ENCODE measurements at regions not wholly inside any gene's neighbourhood (a gene's known extent, or its start where the extent isn't known, plus 50 kb on each side); places are given as distances from the start of the nearest gene placed in this dataset.

GRCh38 chr2:67057123-67057522 lies 340.0 kb upstream of the ETAA1 start:
- H3K14ac ChIP-seq (ENCODE audit: insufficient read depth, low read length), result no peak overlapping the region
- H4K91ac ChIP-seq (ENCODE audit: insufficient read length, low read depth, low read length), result no peak overlapping the region
- no peak overlapping the region for H2BK15ac ChIP-seq (ENCODE audit: low read depth, low read length)
- H3K27ac ChIP-seq (ENCODE audit: insufficient read length, low read depth, low read length), result no peak overlapping the region
- H3K9me3 Mint-ChIP-seq, result no peaks in the 10 kb centered on the region; a peak in 2 of 5 replicates
- no peaks in the 10 kb centered on the region for H4K20me1 ChIP-seq (ENCODE audit: control insufficient read depth, insufficient read depth, insufficient read length)
- H3K27me3 Mint-ChIP-seq (ENCODE audit: low read depth), result no peaks in the 10 kb centered on the region
- H4K8ac ChIP-seq (replicated peaks; ENCODE audit: insufficient read length, low read depth, low read length), result no peak overlapping the region
- no peak for DNase-seq
- no peaks in the 10 kb centered on the region for H3K23me2 ChIP-seq (ENCODE audit: insufficient read length, low read depth, low read length, poor library complexity, severe bottlenecking)
- no peak overlapping the region for H2BK120ac ChIP-seq (ENCODE audit: low read depth, low read length, poor library complexity, severe bottlenecking)
- H3K18ac ChIP-seq (ENCODE audit: insufficient read length, low read depth, low read length), result no peak overlapping the region
- no peak overlapping the region for H3K23ac ChIP-seq (ENCODE audit: insufficient read length, low read depth, low read length)
- no peak overlapping the region for H2AK5ac ChIP-seq (ENCODE audit: insufficient read length, low read length)
- H3K36me3 Mint-ChIP-seq (ENCODE audit: insufficient read depth in 1 of 3, low read depth in 3 of 3), result no peaks in the 10 kb centered on the region
- no peaks in the 10 kb centered on the region for H3K4me1 Mint-ChIP-seq
- no peak overlapping the region for H2BK12ac ChIP-seq (ENCODE audit: insufficient read length, low read depth, low read length)
- no peak overlapping the region for H2BK5ac ChIP-seq (ENCODE audit: insufficient read length, low read length)
- H3K79me2 ChIP-seq (ENCODE audit: insufficient read depth, low read length), result no peaks in the 10 kb centered on the region
- no peaks in the 10 kb centered on the region for H3K27me3 ChIP-seq (ENCODE audit: insufficient read depth, low read length)
- H3K4me2 ChIP-seq (ENCODE audit: insufficient read depth, insufficient read length, low read length), result no peak overlapping the region
- H3K79me1 ChIP-seq (ENCODE audit: insufficient read depth, low read depth, low read length, poor library complexity, severe bottlenecking), result no peaks in the 10 kb centered on the region
- no peak overlapping the region for H3T11ph ChIP-seq (ENCODE audit: low read length)
- no peaks in the 10 kb centered on the region for H3K4me1 ChIP-seq (ENCODE audit: insufficient read depth, low read length)
- WGBS (ENCODE audit: extremely low coverage, insufficient read length, low lambda C conversion rate), result no CpG with 5 or more reads among the region's 3 CpGs
- H3K4ac ChIP-seq (ENCODE audit: low read depth, low read length), result no peak overlapping the region
- H3K27ac Mint-ChIP-seq, result no peak overlapping the region
- no peak overlapping the region for H2BK20ac ChIP-seq (ENCODE audit: low read depth, low read length, poor library complexity, severe bottlenecking)
- H3K56ac ChIP-seq (ENCODE audit: insufficient read length, low read depth, low read length), result no peak overlapping the region
- H4K5ac ChIP-seq (ENCODE audit: insufficient read length, low read depth, low read length), result no peak overlapping the region
- H3K4me3 Mint-ChIP-seq, result no peak overlapping the region; a peak in 1 of 5 replicates
- H3K9ac ChIP-seq (ENCODE audit: extremely low read depth, insufficient read length, low read length), result no peak overlapping the region
- TF ChIP-seq CTCF (conservative IDR thresholded peaks at IDR 0.05), result no peak
- no peak overlapping the region for H2AFZ ChIP-seq (ENCODE audit: low read length)
- no peaks in the 10 kb centered on the region for H3K9me3 ChIP-seq (ENCODE audit: control insufficient read depth, low read depth, low read length)

Measured in H9 (cell line).